HFF-Myc (cell line): ENCODE measurements at regions not wholly inside any gene's neighbourhood (a gene's known extent, or its start where the extent isn't known, plus 50 kb on each side); places are given as distances from the start of the nearest gene placed in this dataset.

Experiments
- DNase-seq: peaks from one replicate; pipeline ENCODE4 v3.0.0-alpha.2; 2011; ENCODE audit warnings: low read depth; ENCODE audit errors: extremely low read depth
- H3K4me3 ChIP-seq: replicated peaks from 2 replicates; pipeline ENCODE4 v1.5.1; 2011; ENCODE audit warnings: low read depth, mild to moderate bottlenecking, control low read depth, low read length
- TF ChIP-seq, protein P1 (sequence below): IDR thresholded peaks from 2 replicates; pipeline ENCODE4 v1.5.1; 2012; ENCODE audit warnings: mild to moderate bottlenecking, low read depth, low read length, control low read depth; ENCODE audit errors: missing control alignments

DNA sequence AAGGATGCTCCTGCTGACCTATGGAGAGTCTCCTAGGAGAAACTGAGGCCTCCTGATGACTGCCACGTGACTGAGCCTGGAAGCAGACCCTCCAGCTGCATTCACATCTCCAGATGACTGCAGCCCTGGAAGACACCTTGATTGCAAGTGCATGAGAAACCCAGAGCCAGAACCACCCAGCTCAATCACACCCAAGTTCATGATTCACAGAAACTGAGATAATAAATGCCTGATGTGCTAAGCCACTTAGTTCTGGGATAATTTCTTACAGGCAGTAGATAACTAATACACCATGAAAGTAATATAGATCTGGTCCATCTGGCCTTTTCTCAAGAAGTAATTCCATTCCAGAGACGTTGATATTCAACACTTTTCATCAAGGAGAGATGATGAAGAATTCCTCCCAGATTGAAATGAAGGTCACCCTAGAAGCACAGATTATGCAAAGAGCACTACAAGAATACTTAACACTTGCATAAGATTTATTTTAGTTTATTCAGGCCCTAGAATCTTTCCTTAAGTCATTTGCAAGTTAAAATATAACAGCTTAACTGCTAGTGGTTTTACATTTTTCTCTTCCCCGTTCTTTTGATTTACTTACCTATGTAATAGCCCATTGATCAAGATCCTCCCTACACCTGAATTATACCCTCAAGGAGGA, 208.2 kb upstream of the INHBA start:
- no peak for DNase-seq

DNA sequence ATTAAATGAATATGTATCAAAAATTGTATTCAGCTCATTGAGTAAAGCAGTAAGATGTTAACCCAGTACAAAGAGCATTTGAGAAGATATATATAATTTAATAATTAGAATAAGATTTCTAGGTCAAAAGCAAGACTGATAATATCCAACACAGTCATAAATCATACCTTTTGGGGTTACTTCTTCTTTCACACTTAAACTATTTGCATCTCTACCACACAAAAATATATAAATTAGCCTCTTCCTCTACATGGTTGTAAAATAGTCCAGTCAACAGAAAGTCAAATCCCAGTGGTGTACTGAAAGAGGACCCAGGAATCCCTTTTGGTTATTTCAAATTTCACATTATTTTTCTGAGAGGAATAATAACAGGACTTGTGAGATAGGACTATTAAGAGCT, 204.6 kb upstream of the INHBA start:
- no peak for DNase-seq
- TF ChIP-seq, protein P1, sequence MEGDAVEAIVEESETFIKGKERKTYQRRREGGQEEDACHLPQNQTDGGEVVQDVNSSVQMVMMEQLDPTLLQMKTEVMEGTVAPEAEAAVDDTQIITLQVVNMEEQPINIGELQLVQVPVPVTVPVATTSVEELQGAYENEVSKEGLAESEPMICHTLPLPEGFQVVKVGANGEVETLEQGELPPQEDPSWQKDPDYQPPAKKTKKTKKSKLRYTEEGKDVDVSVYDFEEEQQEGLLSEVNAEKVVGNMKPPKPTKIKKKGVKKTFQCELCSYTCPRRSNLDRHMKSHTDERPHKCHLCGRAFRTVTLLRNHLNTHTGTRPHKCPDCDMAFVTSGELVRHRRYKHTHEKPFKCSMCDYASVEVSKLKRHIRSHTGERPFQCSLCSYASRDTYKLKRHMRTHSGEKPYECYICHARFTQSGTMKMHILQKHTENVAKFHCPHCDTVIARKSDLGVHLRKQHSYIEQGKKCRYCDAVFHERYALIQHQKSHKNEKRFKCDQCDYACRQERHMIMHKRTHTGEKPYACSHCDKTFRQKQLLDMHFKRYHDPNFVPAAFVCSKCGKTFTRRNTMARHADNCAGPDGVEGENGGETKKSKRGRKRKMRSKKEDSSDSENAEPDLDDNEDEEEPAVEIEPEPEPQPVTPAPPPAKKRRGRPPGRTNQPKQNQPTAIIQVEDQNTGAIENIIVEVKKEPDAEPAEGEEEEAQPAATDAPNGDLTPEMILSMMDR, result no peak
- H3K4me3 ChIP-seq, result no peak overlapping the region

More for the DNA sequence above, 208.2 kb upstream of the INHBA start:
- no peak overlapping the region for H3K4me3 ChIP-seq
- TF ChIP-seq, protein P1, result no peak

DNA sequence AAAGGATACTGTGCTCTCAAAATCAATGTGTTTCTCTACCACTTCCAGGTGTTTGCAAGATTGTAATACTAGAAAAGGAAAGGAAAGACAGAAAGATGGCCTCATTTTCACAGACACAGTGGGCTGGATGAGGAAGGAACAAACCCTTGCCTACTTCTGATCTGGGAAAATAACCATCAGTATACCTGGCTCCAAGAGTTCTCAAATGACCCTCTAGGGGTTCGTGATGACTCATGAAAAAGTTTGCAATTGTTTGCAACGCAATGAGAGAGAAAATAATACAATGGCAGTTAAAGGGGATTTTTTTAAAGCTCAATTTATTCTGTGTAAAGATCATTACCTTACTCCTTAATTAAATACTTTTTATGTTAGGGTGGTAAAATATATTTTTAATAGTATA, 197.6 kb upstream of the INHBA start:
- DNase-seq, result no peak
- H3K4me3 ChIP-seq, result no peak overlapping the region
- TF ChIP-seq, protein P1, result no peak

DNA sequence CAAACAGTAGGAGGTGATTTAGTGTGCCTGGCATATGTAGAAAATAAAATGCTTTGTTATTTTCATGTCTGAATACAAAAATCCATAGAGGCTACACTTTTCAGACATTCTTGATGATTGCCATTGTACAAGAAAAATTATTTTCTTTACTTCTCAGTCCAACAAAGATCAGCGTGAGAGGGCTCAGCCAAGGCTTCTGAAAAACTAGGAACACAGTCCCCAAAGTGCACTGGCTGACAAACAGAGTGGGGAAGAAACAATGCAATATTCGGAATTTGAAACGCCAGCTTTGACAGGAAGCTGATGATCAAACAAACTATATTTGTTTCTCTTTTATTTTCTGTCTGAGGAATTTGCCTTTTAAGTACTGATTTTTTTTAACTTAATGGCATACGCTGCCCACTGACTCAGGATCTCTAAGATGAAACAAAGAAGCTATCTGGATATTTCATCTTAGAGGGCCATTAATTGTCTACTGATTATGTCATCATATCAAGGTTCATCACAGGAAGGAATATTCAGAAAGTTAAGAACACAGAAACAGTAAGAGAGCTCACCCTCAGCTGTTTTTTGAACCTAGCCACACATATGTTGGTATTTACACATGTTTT, 197.0 kb upstream of the INHBA start:
- TF ChIP-seq, protein P1, result no peak
- H3K4me3 ChIP-seq, result no peak overlapping the region
- DNase-seq, result no peak

DNA sequence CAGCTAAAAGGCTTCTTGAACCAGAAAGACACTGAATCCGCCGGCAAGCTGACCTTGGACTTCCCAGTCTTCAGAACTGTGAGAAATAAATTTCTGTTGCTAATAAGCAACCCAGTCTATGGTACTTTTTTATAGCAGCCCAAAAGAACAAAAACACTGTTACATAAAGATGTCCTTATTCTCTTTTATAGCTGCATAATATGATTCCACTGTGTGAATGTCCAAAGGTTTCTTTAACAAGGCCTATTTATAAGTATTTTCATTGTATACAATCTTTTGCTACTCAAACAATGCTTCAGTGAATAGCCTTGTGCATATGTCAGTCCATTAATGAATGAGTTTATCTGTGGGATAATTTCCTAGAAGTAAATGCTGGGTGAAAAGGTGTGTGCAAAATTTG, 190.8 kb upstream of the INHBA start:
- H3K4me3 ChIP-seq, result no peak overlapping the region
- TF ChIP-seq, protein P1, result no peak
- DNase-seq, result no peak

DNA sequence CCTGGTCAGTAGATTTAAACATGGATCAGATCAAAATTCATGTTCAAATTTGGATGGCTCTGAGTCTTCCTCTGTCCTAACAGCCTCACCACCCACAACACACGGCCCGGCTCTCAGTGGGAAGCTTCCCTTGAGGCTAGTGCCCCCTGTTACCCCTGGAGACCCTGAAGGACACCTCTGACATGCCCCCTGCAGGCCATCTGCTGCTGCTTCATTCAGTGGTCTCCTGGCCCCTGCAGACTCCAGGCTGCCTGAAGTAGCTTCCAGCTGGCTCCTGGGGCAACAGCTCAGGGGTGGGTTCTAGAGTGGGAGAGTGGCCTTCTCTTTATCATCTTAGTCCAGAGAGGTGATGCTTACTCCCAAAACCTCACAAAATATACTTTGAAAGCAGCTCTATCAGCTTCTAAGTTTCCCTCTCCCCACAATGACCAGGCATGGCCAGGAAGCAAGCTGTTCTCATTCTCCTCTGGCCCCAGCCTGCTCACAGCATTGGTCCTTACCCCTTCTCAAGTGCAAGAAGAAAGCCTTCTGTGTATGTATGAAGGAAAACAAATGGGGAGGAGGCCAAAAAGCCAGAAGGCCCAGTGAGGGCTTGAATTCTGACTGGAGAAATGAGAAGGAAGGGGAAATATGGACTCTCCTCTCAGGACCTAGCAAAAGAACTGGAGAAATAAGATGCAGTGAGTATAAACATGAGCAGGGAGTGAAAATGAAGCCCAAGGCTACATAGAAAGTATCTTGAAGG, 189.6 kb upstream of the INHBA start:
- no peak overlapping the region for H3K4me3 ChIP-seq
- TF ChIP-seq, protein P1, result peak; percentile 30
- DNase-seq, result no peak
